T-helper 2 cell treated with Interferon-gamma antibody and Interleukin-4, amounts not matched to agents 100 ng/mL and 5 ng/mL, for 36 hours (primary cell): ENCODE measurements at regions not wholly inside any gene's neighbourhood (a gene's known extent, or its start where the extent isn't known, plus 50 kb on each side); places are given as distances from the start of the nearest gene placed in this dataset.

ENCODE experiments used
- intact Hi-C: fragments of 100-400 bp; cut with micrococcal nuclease; formaldehyde crosslinking; loops from one replicate; pipeline ENCODE4 v1.15.1; 2023

DNA sequence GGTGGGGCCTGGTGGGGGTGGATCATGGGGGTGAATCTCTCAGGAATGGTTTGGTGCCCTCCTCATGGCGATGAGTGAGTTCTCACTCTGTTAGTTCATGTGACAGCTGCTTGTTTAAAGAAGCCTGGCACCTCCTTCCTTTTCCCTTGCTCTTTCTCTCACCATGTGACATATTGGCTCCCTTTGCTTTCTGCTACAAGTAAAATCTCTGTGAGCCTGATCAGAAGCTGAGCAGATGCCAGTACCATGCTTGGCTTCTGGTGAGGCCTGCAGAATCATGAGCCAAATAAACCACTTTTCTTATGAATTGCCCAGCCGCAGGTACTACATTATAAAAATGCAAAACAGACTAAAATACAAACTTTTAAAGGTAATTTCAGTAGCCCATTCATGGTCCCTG lies 73.4 kb upstream of the TEX51 start:
- intact Hi-C loops: no loop called here

GRCh38 chr2:126826491-126826890 lies 72.2 kb upstream of the TEX51 start:
- intact Hi-C loops: no loop called here

- intact Hi-C loops: no loop called here
Observed at GRCh38 chr2:126827371-126827770, 71.3 kb upstream of the TEX51 start.

- intact Hi-C loops: no loop called here
Observed at GRCh38 chr2:126828051-126828450, 70.6 kb upstream of the TEX51 start.

DNA sequence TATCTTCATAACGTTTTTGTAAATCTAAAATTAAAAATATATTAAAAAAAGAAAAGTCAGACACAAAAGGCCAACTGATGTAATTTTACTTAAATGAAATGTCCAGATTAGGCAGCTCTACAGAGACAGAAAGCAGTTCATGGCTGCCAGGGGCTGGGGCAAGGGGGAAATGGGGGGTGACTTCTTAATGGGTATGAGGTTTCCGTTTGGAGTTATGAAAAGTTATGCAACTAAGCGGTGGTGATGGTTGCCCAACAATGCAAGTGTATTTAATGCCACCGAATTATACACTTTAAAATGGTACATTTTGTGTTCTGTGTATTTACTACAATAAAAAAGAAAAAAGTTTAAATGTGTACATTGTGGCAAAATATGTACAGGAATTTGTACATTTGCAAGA lies 70.2 kb upstream of the TEX51 start:
- intact Hi-C loops: no loop called here

DNA sequence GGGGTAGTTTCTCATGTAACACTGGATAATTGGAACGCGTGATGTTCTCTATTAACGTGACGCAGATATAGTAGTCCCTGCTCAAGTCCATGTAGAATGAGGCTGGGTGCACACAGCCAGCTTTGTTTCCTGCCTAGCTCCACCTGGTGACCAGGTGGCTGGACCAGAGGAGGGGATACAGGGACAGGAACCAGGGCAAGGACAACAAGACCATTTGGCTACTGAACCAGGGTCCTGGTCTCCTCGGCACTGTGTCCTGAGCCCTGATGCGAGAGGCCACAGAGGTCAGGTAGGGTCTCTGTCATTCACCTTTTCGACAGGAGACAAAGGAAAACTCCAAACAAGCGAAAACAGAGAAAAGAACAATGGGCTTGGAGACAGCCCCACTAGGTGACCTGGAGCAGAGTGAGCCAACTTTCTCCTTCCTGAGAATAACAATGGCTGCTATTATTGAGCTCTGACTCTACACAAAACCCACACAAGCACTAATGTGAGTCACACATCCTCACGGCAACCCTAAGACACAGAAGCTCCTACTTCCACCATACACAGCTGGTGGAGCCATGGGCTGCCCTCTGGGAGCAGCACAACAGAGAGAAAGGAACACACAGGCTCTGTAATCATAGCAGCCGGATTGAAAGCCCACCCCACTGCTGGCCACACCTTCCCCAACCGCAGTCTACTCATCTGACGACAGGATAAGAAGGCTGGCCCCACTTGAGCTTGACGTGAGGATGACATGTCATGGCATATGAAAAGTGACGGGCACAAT lies 67.3 kb upstream of the TEX51 start:
- intact Hi-C loops: no loop called here

DNA sequence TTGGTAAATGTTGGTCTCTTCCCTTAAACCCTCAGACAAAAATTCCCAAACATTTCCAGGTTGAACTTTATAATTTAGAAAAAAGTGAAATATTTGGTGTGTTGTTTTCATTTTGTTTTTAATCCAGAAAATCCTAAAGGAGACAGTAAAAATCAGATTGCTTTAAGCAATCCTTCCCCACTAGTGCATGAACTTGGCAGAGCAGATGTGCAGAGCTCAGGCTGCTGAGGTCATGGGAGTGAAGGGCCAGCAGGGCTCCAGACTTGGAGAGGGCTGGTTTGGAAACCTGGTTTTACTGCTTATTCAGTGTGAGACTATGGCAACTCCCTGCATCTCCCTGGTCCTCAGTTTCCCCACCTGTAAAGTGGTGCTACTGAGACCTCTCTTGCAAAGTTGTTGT lies 66.7 kb upstream of the TEX51 start:
- intact Hi-C loops: no loop called here

- intact Hi-C loops: no loop called here
Observed at GRCh38 chr2:126832757-126833156, 65.9 kb upstream of the TEX51 start.

- intact Hi-C loops: no loop called here
Observed at GRCh38 chr2:126834006-126834659, 64.6 kb upstream of the TEX51 start.

DNA sequence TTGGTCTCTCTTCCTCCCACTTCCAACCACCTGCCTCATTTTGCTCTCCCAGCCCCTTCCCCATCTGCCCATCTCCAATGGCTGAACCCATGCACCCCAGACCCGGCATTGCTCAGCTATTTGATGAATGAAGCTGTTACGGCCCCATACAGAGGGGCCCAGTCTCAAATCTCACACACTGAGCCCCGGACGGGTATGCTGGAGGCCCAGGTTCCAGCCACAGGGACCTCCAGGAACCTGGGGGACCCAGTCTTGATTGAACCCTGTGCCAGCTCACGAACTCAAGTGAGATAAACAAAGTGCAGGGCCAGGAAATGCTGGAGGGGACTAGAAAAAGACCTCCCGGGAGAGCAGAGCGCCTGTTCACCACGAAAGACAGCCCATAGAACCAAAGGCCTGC lies 63.4 kb upstream of the TEX51 start:
- intact Hi-C loops: no loop called here

- intact Hi-C loops: no loop called here
Observed at GRCh38 chr2:126835831-126836230, 62.9 kb upstream of the TEX51 start.

DNA sequence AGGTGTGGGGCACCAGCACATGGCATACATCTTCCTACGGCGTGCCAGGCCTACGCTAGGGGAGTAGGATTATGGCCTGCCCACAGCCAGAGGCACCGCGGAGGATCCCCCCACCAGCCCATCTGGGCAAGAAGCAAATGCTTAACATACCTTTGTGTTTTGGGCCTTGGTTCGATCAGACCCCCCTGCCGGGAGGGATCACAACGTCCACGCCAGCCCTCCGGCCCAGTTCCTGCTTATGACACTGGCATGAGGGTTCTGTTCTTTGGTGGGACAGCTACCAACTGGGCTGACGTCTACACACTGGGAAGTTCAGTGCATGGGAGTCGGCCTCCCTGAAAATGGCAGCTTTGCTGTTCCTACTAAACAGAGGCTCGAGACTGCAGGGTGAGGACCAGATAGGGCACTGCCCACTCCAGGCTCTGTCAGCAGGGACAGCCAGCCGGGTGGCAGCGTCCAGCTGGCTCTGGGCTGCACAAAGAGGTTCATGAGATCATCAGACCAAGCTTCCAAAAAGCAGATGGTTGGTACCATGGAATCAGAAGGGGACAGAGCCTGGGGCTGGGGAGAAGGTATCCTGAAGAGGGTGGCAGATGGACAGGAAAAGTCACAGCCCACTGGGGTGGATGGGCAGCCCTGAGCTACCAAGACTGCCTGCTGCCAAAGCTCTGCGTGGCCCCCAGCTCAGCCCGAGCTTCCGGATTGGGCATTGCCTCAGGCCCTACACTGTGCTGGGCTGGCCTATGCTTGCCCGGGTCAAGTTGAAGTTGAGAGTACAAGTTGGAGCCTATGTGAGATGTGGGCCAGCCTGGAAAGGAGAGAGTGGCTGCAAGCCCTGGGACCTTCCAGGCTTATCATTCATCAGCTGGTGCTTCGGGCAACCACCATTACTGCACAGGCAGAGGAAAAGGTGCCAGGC lies 61.7 kb upstream of the TEX51 start:
- intact Hi-C loops: no loop called here

- intact Hi-C loops: no loop called here
Observed at GRCh38 chr2:126837966-126838715, 60.5 kb upstream of the TEX51 start.

DNA sequence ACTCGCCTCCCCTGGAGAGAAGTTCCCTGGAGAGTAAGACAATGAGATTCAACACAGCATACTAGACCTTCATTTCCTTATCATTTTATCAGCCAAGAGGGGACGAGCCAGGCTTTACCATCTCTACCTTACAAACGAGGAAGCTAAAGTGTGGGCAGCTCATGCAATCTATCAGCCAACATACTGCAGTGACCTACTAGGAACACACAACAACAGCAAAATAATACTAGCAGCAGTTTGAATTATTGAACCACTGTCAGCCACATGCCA lies 60.0 kb upstream of the TEX51 start:
- intact Hi-C loops: no loop called here

- intact Hi-C loops: no loop called here
Observed at GRCh38 chr2:126839796-126840195, 58.9 kb upstream of the TEX51 start.

DNA sequence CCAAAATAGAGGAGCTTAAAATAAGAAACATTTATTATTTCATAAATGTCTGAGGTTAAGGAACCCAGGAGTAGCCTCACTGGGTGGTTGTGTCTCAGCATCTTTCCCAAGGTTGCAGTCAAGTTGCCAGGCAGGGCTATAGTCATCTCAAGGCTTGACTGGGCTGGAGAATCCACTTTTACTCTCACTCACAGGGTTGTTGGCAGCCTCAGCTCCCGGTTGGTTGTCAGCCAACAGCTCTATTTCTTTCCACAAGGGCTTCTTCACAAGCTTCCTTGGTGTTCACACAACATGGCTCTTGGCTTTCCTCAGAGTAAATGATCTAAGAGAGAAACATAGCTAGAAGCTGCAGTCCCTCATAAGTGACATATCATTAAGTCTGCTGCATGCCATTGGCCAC lies 55.6 kb upstream of the TEX51 start:
- intact Hi-C loops: no loop called here

DNA sequence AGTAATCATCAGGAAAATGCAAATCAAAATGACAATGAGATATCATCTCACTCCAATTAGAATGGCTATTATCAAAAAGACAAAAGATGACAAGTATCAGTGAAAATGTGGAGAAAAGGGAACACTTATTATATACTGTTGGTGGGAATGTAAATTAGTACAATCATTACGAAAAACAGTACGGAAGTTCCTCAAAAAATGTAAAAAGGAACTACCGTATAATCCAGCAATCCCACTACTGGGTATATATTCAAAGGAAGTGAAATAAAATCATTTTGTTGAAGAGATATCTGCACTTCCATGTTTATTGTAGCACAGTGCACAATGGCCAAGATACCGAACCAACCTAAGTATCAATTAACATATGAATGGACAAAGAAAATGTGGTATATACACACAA lies 52.4 kb upstream of the TEX51 start:
- intact Hi-C loops: no loop called here
